Common myeloid progenitor, CD34-positive (primary cell): ENCODE measurements at regions not wholly inside any gene's neighbourhood (a gene's known extent, or its start where the extent isn't known, plus 50 kb on each side); places are given as distances from the start of the nearest gene placed in this dataset.

ENCODE experiments used
- CTCF ChIA-PET: fragments of 350-600 bp; sonication (Branson Sonifier 250); formaldehyde crosslinking; loops from one replicate; lab custom pipeline; 2021; ENCODE audit warnings: antibody characterized with exemption; lab: Charles Lee
- POLR2A ChIA-PET: fragments of 350-600 bp; sonication (Branson Sonifier 250); formaldehyde crosslinking; loops from one replicate; lab custom pipeline; 2021; ENCODE audit warnings: antibody characterized with exemption; lab: Charles Lee
- DNase-seq, 3 donors: peaks; one replicate each; pipeline versions ENCODE4 v3.0.0 to v3.0.0-alpha.2; 2013
- H3K27ac ChIP-seq, 2 experiments: 1 replicate in 1 of 2; 2 replicates in 1 of 2; pipeline ENCODE4 v1.7.0; 2013; ENCODE audit warnings: inconsistent platforms in 2 of 2, low read length in 2 of 2, mild to moderate bottlenecking in 2 of 2, low read depth in 1 of 2, moderate library complexity in 1 of 2; ENCODE audit not compliant: severe bottlenecking in 2 of 2, insufficient read depth in 1 of 2, poor library complexity in 1 of 2
- H3K27me3 ChIP-seq, 5 experiments: replicated peaks in 2 of 5; 1 replicate in 3 of 5; 2 replicates in 2 of 5; pipeline versions ENCODE4 v1.6.1 to v1.7.0; 2013; ENCODE audit warnings: low read length in 4 of 5, mild to moderate bottlenecking in 2 of 5, moderate library complexity in 2 of 5, inconsistent platforms in 1 of 5; ENCODE audit not compliant: insufficient read depth in 5 of 5, control insufficient read depth in 4 of 5
- H3K36me3 ChIP-seq, 4 experiments: 1 replicate in 2 of 4; 2 replicates in 2 of 4; pipeline versions ENCODE4 v1.6.1 to v1.7.0; 2013; ENCODE audit warnings: low read length in 3 of 4, control low read depth in 1 of 4, mild to moderate bottlenecking in 1 of 4; ENCODE audit not compliant: control insufficient read depth in 4 of 4, insufficient read depth in 4 of 4
- H3K4me1 ChIP-seq, 4 experiments: 1 replicate in 3 of 4; 2 replicates in 1 of 4; pipeline versions ENCODE4 v1.6.1 to v1.7.1; 2013; ENCODE audit warnings: low read length in 3 of 4, mild to moderate bottlenecking in 3 of 4, control low read depth in 1 of 4, inconsistent platforms in 1 of 4, moderate library complexity in 1 of 4; ENCODE audit not compliant: control insufficient read depth in 4 of 4, insufficient read depth in 4 of 4; ENCODE audit errors: control extremely low read depth in 1 of 4
- H3K4me3 ChIP-seq, 7 experiments: 1 replicate in 4 of 7; 2 replicates in 3 of 7; pipeline versions ENCODE4 v1.5.1 to v1.7.0; 2013; ENCODE audit warnings: mild to moderate bottlenecking in 7 of 7, low read length in 6 of 7, moderate library complexity in 6 of 7, inconsistent platforms in 2 of 7, low read depth in 2 of 7, control low read depth in 1 of 7; ENCODE audit not compliant: insufficient read depth in 4 of 7, control insufficient read depth in 1 of 7; ENCODE audit errors: extremely low read depth in 1 of 7
- H3K9me3 ChIP-seq, 5 experiments: 1 replicate in 4 of 5; 2 replicates in 1 of 5; pipeline versions ENCODE4 v1.6.1 to v1.7.1; 2013; ENCODE audit warnings: low read length in 4 of 5, mild to moderate bottlenecking in 2 of 5, inconsistent platforms in 1 of 5, low read depth in 1 of 5, moderate library complexity in 1 of 5; ENCODE audit not compliant: control insufficient read depth in 4 of 5, insufficient read depth in 2 of 5; ENCODE audit errors: control extremely low read depth in 1 of 5
- WGBS: methylation state at CpG from one replicate; pipeline ENCODE4 v1.1.5; 2013; ENCODE audit not compliant: insufficient coverage; 5-methylcytosine and 5-hydroxymethylcytosine counted together

- no peaks in the 10 kb centered on the region for H3K36me3 ChIP-seq
- H3K27ac ChIP-seq, result no peak overlapping the region
- no peaks in the 10 kb centered on the region for H3K9me3 ChIP-seq
- ChIA-PET POLR2A (no interaction called here), CTCF (no interaction called here)
- H3K4me3 ChIP-seq, result no peak overlapping the region
- peaks cover 0 to 4% (median 0%) of the 10 kb centered on the region in 5 experiments for H3K27me3 ChIP-seq
- DNase-seq, result peak in 2 of 3 donors; percentile 8 to 14
- 100% methylated on average over 1 of the region's 1 CpG for WGBS
- H3K4me1 ChIP-seq, result no peaks in the 10 kb centered on the region
Measured at GRCh38 chr16:23013484-23013883, 135.8 kb downstream of the USP31 start.

GRCh38 chr16:23009075-23009474 is 140.2 kb downstream of the USP31 start:
- DNase-seq, result no peak
- Histone ChIP-seq H3K4me3 (no peak overlapping the region), H3K9me3 (no peaks in the 10 kb centered on the region), H3K36me3 (no peaks in the 10 kb centered on the region), H3K4me1 (no peaks in the 10 kb centered on the region), H3K27ac (no peak overlapping the region), H3K27me3 (no peaks in the 10 kb centered on the region)
- POLR2A ChIA-PET, result no interaction called here
- CTCF ChIA-PET, result no interaction called here
- WGBS, result 89% methylated on average over 1 of the region's 3 CpGs

- DNase-seq, result no peak
- H3K4me1 ChIP-seq, result no peaks in the 10 kb centered on the region
- H3K27ac ChIP-seq, result no peak overlapping the region
- CTCF ChIA-PET, result no interaction called here
- POLR2A ChIA-PET, result no interaction called here
- no peak overlapping the region for H3K4me3 ChIP-seq
- 93% methylated on average over 7 of the region's 7 CpGs for WGBS
- H3K36me3 ChIP-seq, result no peaks in the 10 kb centered on the region
- no peaks in the 10 kb centered on the region for H3K27me3 ChIP-seq
- no peaks in the 10 kb centered on the region for H3K9me3 ChIP-seq
Measured at GRCh38 chr16:23008041-23008440, 141.2 kb downstream of the USP31 start.

GRCh38 chr16:23006380-23006779 is 142.9 kb downstream of the USP31 start:
- DNase-seq, result no peak
- ChIA-PET CTCF (no interaction called here), POLR2A (no interaction called here)
- WGBS, result no CpG with 5 or more reads among the region's 2 CpGs
- no peak overlapping the region for H3K27ac ChIP-seq
- H3K9me3 ChIP-seq, result no peaks in the 10 kb centered on the region
- H3K4me1 ChIP-seq, result no peaks in the 10 kb centered on the region
- no peaks in the 10 kb centered on the region for H3K36me3 ChIP-seq
- no peaks in the 10 kb centered on the region for H3K27me3 ChIP-seq
- no peak overlapping the region for H3K4me3 ChIP-seq

DNA sequence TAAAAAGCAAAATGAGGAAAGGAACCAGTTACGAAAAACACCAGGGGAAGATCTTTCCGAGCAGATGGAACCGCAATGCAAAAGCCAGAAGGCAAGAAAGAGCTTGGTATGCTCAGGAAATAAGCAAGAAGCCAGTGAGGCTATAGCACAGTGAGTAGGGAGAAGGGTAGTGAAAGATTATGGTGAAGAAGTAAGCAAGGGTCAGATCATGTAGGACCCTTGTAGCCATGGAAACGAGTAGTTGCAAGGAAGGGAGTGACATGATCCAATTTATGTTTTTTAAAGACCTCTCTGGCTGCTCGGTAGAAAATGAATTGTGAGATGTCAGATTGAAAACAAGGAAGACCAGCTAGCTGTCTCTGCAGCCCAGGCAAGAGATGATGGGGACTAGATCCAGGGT is 143.3 kb downstream of the USP31 start:
- no peak for DNase-seq
- CTCF ChIA-PET, result no interaction called here
- Histone ChIP-seq H3K4me3 (no peak overlapping the region), H3K27ac (no peak overlapping the region), H3K9me3 (no peaks in the 10 kb centered on the region), H3K36me3 (no peaks in the 10 kb centered on the region), H3K27me3 (no peaks in the 10 kb centered on the region), H3K4me1 (no peaks in the 10 kb centered on the region)
- WGBS, result 90% methylated on average over 4 of the region's 5 CpGs
- POLR2A ChIA-PET, result no interaction called here

DNA sequence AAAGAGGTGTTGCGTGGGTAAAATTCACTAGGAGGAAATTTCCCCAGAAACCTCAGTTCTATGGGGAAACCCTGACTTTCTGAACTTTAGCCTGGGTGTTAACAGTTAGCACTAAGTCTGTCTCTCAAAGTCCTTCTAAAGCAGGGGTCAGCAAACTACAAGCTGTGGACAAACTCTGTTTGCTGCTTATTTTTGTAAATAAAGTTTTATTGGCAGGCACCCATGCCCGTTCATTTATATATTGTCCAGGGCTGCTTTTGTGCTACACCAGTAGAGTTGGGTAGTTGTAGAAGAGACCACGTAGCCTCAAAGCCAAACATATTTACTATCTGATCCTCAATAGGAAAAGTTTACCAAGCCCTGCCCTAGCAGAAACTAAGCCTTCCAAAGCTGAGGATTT is 159.7 kb downstream of the USP31 start:
- ChIA-PET CTCF (no interaction called here), POLR2A (no interaction called here)
- Histone ChIP-seq H3K9me3 (peaks cover 0 to 11% (median 0%) of the 10 kb centered on the region in 5 experiments), H3K36me3 (no peaks in the 10 kb centered on the region), H3K4me1 (no peaks in the 10 kb centered on the region), H3K4me3 (no peak overlapping the region), H3K27me3 (peaks cover 0 to 4% (median under 1%) of the 10 kb centered on the region in 5 experiments), H3K27ac (no peak overlapping the region)
- DNase-seq, result no peak
- WGBS, result 100% methylated on average over 2 of the region's 3 CpGs

DNA sequence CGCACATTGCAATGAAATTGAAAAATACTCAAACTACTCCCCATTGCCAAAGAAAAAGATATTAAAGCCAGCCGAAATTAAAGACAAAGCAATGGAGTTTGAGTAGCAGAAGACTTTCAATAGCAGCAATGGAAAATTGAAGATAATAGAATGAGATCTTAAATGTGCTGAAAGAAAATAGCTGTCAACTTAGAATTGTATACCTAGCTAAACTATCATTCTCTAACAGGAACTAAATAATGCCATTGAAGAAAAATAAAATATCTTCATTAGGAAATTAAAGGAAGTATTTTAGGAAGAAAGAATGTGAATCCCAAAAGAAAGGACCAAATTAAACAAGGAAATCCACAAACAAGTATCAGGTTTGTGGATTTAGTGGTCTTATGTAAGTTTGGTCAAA is 165.6 kb downstream of the USP31 start:
- Histone ChIP-seq H3K36me3 (no peaks in the 10 kb centered on the region), H3K27ac (no peak overlapping the region), H3K27me3 (peaks cover 0 to 4% (median 0%) of the 10 kb centered on the region in 5 experiments), H3K9me3 (peaks cover 0 to 20% (median 2%) of the 10 kb centered on the region in 5 experiments), H3K4me1 (no peaks in the 10 kb centered on the region), H3K4me3 (no peak overlapping the region)
- WGBS, result 100% methylated on average over 1 of the region's 2 CpGs
- CTCF ChIA-PET, result no interaction called here
- DNase-seq, result no peak
- POLR2A ChIA-PET, result no interaction called here
